ENCODE measurements at regions not wholly inside any gene's neighbourhood (a gene's known extent, or its start where the extent isn't known, plus 50 kb on each side); places are given as distances from the start of the nearest gene placed in this dataset.
A peak's percentile ranks its signal among the peaks of the same experiment; 100 is the strongest.
"Not testable (repeated sequence)": the region's sequence is repeated elsewhere in the genome, so short reads cannot be mapped to it uniquely, and the experiment has no call there.

DNA sequence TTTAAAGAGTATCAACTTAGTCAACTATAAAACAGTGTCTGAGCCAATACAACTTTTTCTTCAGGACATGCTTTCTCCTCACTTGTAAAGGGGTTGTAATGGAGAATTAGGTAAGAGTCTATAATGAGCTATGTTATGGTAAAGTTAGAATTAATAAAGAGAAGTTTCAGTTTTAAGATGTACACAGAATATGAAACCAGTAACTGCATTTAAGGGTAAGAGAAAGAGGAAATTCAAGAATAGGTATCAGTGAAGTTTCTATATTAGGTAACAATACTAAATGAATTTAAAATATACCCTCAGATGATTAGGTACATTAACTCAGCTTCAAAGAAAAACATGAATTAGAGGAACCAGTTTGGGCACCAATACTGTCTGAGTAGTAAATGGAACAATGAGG, 1444.3 kb upstream of the ADGRB3 start:
- DNase-seq (ENCODE audit: insufficient read length, low spot score) = no peak
- no peak for FAIRE-seq

DNA sequence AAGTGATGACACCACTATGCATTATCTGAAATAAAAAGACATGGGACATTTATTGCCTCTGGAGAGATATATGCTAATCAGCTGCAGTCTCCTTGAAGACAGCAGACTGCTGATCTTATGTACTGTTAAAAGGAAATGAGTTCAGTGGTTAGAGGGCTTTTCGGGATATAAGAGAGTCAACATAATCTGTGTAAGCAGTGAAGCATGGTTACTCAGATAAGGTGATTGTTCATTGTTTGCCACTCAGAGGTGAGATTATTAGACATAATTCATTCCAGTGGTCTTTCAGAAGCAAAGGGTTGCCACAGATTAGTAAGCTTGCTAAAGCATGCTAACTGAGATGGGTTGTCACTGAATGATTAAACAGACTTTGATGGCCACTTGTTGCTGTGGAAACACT, 1450.7 kb upstream of the ADGRB3 start:
- no peak for DNase-seq (ENCODE audit: insufficient read length, low spot score)

DNA sequence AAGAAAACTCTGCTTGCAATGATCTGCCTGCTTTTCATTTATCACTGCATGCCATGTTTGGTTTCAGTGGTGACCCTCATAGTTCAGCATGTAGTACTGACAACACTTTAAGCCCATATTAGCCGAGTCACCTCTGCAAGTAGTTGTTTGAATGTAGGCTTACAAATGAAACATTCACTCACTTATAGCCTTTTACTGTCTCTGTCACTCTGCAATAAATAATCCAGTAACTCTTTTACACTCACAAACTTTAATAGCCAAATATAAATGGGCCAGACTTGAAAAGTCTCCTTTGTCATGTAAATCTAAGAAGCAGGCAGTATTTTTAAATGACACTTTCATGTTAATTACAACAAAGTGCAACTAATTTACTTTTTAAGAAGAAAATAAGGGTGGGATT, 1460.0 kb upstream of the ADGRB3 start:
- no peak for DNase-seq (ENCODE audit: insufficient read length, low spot score)

More for the DNA sequence above, 1450.7 kb upstream of the ADGRB3 start:
- no peak for FAIRE-seq

DNA sequence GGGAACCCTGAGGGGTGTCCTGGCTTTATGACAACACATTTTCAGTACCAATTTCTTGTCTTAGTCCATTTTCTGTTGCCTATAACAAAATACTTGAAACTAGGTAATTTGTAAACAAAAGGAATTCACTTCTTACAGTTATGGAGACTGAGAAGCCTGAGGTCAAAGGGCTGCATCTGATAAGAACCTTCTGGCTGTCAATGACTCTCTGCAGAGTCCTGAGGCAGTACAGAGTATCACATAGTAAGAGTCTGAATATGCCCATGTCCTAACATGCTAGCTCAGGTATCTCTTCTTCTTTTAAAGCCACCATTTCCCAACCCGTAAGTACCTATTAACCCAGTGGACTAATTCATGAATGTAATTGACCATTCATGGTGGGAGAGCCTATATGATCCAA, 1458.6 kb upstream of the EYS start:
- DNase-seq (ENCODE audit: insufficient read length, low spot score) = no peak
- no peak for FAIRE-seq

More for the DNA sequence above, 1460.0 kb upstream of the ADGRB3 start:
- FAIRE-seq = no peak

DNA sequence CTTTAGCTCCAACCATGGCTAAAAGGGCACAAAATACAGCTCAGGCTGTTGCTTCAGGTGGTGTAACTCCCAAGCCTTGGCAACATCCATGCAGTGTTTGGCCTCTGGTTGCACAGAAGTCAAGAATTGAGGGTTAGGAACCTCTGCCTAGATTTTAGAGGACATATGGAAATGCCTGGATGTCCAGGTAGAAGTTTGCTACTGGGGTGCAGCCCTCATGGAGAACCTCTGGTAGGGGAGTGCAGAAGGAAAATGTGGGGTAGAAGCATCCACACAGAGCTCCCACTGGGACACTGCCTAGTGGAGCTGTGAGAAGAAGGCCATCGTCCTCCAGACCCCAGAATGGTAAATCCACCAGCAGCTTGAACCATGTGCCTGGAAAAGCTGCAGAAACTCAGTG, 1453.8 kb upstream of the EYS start:
- DNase-seq (ENCODE audit: insufficient read length, low spot score) (no peak), FAIRE-seq (no peak)

DNA sequence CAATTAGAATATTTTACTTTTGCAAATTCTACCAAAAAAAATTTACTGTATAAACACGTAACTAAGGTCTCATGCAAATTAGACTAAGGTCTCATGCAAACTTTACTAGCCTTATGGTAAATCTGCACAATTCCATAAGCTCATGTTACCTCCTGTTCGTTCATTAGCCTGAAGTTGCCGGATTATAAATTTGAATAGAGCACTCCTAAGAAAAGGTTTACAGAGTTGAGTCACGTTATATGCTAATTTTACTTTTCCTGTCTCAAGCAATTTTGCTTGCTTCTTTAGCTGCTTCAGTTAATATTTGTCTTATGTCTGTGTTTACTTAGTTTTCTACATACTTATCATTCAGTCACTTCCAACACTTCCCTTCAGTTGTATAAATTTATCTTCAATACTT, 1434.0 kb upstream of the EYS start:
- FAIRE-seq = no peak
- no peak for DNase-seq (ENCODE audit: insufficient read length, low spot score)

DNA sequence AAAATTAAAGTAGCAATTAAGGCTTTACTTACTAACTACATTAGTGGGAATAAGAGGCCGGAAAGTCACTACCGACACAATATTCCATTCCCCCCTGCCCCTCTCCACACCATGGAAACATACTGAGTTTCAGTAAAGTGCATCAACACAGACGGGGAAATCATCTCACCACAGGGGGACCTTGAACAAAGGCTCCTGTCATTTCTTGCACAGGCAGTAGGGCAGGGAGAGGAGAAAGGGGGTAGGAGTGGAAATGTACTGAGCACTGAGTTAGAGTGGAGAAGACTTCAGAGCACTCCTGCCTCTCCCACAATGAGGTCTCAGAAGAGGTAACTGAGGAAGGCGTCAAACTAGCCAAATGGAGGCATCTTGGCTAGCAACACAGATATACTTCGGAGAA, 1426.9 kb upstream of the EYS start:
- no peak for FAIRE-seq
- no peak for DNase-seq (ENCODE audit: insufficient read length, low spot score)

DNA sequence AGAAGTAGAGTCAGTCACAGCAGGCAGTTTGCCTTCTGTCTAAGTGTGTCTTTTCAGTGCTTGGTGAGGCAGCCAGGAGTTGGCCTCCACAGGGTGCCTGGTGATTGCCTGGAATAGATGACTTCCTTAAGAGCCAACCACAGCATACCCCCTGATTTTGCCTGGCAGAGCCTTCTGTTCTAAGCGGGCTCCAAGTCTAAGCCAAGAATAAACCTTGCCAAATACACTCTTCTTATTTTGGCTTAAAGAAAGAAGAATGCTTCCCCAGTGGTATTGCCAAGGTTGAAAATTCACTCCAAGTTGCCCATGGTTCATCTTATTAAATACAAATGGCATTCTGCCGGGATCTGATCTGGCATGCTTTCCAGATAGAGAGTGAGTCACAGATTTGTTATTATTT, 1424.8 kb upstream of the EYS start:
- FAIRE-seq (no peak), DNase-seq (ENCODE audit: insufficient read length, low spot score) (no peak)

DNA sequence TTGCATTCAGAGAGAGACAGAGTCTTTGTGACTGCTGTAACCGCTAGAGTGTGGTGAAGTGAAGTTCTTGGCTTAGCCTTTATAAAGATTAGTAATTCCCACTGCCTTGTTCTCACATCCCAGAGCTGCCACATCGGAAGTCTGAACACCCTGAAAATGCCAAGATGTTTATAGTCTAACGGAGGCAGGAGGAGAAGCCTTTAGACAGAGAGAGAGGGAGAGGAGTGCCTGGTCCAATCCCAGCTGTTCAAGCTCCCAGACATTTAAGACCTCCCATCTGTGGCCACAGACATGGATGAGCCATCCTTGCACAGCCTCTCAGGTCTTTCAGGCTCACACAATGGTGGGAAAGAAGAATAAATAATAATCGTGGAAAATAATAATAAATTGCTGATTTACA, 1422.8 kb upstream of the EYS start:
- DNase-seq (ENCODE audit: insufficient read length, low spot score) = no peak
- FAIRE-seq = no peak

DNA sequence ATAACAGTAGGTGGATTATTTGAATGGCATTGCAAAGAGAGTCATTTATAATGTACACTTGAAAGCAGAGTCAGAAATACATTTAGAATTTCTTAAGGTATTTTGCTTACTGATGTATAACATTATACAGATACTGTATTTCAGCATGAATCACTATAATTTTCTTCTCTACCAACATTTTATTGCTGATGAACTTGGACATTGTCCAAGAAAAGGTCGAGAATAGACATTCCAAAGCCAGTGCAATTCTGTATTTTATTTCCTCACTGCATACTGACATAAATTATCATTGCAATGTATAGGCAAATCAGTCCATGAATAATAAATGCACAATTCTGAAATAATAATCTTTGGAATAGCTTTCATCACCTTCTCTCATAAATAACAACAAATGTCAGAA, 1420.0 kb upstream of the EYS start:
- DNase-seq (ENCODE audit: insufficient read length, low spot score) = no peak

DNA sequence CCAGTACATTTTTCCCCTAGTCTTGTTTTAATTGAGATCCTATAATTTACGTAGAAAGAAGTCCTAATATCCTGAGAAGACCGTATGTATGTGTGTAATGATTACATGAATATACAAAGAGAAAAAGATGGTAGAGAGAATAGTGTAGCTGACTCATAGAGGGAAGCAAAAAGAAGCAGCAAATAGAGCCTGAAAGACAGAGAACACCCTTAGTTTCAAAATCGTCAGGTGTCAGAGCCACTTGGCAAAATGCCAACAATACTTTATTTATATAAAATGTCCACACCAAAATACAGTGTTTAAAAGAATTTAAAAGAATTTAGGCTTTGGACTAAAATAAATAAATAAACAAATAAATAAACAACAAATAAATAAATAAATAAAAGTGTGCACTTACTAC, 1414.1 kb upstream of the EYS start:
- no peak for DNase-seq (ENCODE audit: insufficient read length, low spot score)
- FAIRE-seq = no peak

More for the DNA sequence above, 1420.0 kb upstream of the EYS start:
- no peak for FAIRE-seq

DNA sequence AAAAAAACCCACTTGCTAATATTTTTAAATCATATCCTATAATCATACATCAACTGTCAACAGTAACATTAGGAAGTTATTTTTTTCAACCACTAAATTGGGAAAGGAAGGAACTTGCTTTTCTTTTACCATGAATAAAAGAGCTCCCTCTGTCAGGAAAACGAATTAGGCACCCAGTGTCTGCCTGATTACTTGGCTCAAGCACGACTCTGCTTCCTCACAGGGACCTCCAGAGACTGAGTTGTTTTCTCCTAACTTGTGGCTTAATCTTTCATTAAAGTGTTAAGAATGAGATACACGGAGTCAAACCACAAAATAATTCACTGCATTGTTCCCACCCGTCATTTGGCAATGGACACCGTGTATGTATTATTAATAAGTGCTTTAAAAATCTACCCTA, 1405.1 kb upstream of the EYS start:
- FAIRE-seq (no peak), DNase-seq (ENCODE audit: insufficient read length, low spot score) (peak; percentile 10)

DNA sequence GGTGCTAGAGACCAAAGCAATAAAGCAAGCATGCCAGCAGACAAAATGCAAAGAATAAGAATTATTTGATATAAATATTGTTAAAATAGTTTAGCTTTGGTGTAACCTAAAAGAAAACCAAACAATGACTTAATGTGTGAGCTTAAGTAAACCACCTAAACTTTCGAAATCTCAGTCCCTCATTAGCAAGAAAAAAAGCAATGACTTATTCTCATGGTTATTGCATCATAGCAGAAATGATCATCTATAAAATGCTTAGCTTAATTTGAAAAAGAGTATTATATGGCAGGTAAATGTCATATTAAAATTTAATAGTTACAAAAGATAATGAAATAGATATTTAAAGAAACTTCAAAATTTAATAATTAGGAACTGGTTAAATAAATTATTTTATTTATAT, 1395.7 kb upstream of the EYS start:
- DNase-seq (ENCODE audit: insufficient read length, low spot score) (no peak), FAIRE-seq (no peak)

DNA sequence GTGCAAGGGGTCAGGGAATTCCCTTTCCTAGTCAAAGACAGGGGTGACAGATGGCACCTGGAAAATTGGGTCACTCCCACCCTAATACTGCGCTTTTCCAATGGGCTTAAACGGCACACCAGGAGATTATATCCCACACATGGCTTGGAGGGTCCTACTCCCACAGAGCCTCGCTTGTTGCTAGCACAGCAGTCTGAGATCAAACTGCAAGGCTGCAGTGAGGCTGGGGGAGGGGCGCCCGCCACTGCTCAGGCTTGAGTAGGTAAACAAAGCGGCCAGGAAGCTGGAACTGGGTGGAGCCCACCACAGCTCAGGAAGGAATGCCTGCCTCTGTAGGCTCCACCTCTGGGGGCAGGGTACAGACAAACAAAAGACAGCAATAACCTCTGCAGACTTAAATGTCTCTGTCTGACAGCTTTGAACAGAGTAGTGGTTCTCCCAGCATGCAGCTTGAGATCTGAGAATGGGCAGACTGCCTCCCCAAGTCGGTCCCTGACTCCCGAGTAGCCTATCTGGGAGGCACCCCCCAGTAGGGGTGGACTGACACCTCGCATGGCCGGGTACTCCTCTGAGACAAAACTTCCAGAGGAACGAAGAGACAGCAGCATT, 1388.7 kb upstream of the EYS start:
- not testable (repeated sequence) for DNase-seq (ENCODE audit: insufficient read length, low spot score); FAIRE-seq

DNA sequence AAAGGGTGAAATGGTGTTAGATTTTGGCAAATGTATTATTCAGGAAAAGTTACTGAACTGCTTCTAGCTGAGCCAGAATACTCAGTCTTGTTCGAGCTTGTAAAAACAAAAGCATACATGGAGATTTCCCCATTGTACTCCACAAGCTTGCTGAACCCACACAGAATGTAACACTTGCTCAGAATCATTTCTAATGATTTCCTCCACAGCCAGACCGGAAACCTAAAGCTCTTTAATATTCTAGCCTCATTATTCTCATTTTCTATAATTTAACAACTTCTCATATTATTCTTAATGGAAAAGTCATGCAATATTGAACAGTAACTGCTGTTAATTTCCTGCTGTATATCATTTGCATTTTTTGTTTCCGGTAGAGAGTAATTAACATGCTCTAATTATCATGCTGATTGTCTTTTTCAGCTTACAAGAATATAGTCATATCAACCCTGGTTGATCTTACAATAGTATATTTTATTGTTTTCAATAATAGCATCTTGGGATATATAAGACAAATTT, 1387.5 kb upstream of the EYS start:
- DNase-seq (ENCODE audit: insufficient read length, low spot score) (no peak), FAIRE-seq (no peak)

DNA sequence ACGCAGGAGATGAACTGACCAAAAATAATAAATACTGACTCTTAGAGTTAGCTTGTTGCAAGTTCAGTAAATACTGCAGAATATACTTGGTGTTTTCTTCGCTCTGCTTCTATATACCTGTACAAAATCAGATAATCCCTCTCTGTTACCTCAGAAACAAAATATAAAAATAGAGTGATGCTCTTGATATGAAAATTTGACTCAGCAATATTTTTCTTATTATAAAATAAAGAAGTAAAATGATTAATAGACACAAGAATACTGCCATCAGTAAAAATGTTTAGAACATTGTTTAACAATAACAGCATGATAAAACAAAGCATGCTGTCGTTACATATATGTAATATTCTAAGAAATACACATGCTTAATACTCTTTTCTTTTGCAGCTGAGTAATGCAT, 1366.9 kb upstream of the EYS start:
- no peak for FAIRE-seq

DNA sequence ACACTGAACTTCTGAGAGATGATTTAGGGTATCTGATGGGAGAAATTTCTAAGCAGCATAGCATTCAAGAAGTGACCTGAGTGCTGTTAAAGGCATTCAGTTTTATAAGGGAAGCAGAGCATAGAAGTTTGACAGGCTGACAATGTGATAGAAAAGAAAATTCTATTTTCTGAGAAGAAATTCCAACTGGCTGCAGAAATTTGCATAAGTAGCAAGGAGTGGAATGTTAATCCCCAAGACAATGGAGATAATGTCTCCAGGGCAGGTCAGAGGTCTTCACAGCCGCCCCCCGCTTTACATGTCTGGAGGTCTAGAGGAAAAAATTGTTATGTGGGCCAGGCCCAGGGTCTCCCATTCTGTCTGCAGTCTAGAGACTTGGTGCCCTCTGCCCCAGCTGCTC, 1361.8 kb upstream of the EYS start:
- DNase-seq (ENCODE audit: insufficient read length, low spot score) (no peak), FAIRE-seq (no peak)

More for the DNA sequence above, 1366.9 kb upstream of the EYS start:
- DNase-seq (ENCODE audit: insufficient read length, low spot score) = no peak

DNA sequence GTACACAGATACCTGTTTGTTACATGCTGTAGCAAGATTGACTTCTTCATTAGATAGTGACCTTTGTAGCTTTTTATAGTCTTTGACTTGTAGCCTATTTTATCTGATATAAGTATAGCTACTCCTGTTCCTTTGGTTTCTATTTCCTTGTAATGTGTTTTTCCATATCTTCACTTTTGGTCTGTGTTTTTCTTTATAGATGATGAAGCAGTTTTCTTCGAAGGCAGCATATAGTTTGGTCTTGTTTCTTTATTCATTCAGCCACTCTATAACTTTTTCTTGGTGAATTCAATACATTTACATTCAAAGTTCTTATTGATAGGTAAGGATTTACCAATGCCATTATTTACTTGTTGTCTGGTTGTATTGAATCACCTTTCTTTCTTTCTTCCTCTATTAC, 1357.3 kb upstream of the EYS start:
- no peak for FAIRE-seq

DNA sequence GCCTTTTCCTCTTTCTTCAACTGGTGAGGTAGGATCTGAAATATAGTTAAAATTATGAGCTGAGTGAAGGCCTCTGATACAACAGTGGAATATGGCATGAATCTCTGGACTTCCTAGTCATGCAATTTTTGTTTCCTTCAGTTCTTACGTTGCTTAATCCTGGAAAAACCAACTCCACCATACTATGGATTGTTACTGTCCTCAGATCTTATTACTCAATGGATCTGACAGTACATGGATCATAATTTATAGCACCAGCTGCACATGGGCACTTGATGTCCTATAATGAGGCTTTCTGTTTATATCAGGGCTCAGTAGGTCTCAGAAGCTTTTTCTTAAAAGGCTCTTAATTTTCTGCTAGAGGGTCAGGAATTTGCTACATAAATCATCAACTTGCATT, 1341.0 kb upstream of the EYS start:
- no peak for FAIRE-seq
- DNase-seq (ENCODE audit: insufficient read length, low spot score) = no peak

More for the DNA sequence above, 1357.3 kb upstream of the EYS start:
- no peak for DNase-seq (ENCODE audit: insufficient read length, low spot score)

DNA sequence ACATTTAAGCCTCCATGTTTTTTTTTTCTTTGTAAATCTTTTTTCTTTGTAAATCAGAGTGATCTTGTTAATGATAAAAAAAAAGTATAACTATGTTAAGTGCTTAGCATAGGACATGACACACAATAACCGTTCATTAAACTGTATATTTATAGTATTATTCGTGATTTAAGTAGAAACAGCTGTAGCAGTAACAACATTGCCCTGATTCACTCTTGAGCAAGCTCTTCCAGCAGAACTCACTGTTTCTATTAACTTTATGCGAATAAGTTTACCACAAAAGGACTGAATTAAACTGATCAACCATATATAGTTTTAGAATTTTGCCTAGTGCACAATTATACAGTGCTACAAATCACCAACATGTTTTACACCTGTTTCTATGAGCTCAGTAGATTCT, 1338.0 kb upstream of the EYS start:
- FAIRE-seq = no peak
- DNase-seq (ENCODE audit: insufficient read length, low spot score) = no peak

DNA sequence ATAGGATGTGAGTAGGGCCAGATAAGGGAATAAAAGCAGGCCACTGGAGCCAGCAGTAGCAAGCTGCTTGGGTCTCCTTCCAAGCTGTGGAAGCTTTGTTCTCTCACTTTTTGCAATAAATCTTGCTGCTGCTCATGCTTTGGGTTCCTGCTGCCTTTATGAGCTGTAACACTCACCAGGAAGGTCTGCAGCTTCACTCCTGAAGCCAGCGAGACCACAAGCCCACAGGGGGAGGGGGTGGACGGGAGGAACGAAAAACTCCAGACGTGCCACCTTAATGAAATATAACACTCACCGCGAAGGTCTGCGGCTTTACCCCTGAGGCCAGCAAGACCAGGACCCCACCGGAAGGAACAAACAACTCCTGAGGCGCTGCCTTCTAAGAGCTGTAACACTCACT, 1324.4 kb upstream of the EYS start:
- no peak for FAIRE-seq

DNA sequence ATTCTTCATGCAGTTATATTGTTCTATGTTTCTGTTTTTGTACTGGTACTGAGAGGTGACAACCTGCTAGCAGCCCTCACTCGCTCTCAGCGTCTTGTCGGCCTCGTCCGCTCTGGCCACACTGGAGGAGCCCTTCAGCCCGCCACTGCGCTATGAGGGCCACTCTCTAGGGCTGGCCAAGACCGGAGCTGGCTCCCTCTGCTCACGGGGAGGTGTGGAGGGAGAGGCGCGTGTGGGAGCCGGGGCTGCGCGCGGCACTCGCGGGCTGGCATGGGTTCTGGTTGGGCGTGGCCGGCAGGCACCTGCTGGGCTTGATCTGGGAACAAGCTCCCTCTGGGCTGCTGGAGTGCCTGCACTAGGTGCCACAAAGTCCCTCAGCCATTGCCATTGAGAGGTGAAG, 1323.8 kb upstream of the EYS start:
- DNase-seq (ENCODE audit: insufficient read length, low spot score) (no peak), FAIRE-seq (no peak)

More for the DNA sequence above, 1324.4 kb upstream of the EYS start:
- no peak for DNase-seq (ENCODE audit: insufficient read length, low spot score)

DNA sequence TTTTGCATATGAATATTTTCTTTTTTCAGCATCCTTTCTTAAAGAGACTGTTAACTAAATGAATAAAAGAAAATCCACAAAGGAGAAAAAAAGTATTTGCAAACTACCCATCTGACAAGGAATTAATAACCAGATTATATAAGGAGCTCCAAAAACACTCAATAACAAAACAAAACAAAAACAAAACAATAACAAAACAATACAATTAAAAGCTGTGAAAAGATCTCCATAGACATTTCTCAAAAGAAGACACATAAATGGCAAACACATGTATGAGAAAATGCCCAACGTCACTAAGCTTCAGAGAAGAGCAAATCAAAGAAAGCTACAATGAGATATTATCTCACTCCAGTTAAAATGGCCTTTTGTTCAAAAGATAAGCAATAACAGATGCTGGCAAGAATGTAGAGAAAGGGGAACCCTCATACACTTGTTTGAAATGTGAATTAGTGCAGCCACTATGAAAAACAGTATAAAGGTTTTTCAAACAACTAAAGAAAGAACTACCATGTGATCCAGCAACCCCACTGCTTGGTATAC, 1310.0 kb upstream of the EYS start:
- FAIRE-seq (no peak), DNase-seq (ENCODE audit: insufficient read length, low spot score) (no peak)
